Fibroblast of the aortic adventitia (primary cell): ENCODE measurements at regions not wholly inside any gene's neighbourhood (a gene's known extent, or its start where the extent isn't known, plus 50 kb on each side); places are given as distances from the start of the nearest gene placed in this dataset.

ENCODE experiments used
- DNase-seq: peaks from one replicate; pipeline ENCODE4 v3.0.0-alpha.2; 2010; ENCODE audit warnings: low read depth
- H3K4me3 ChIP-seq: 2 replicates; pipeline ENCODE4 v1.5.1; 2011; ENCODE audit warnings: low read depth, mild to moderate bottlenecking, control low read depth, low read length, moderate library complexity
- CTCF ChIP-seq: IDR thresholded peaks from 2 replicates; pipeline ENCODE4 v1.5.1; 2011; ENCODE audit warnings: mild to moderate bottlenecking, low read length, control low read depth, inconsistent platforms; ENCODE audit not compliant: insufficient read depth

GRCh38 chr7:130935564-130936157 lies 201.7 kb upstream of the KLF14 start:
- no peak overlapping the region for H3K4me3 ChIP-seq
- no peak for TF ChIP-seq CTCF
- DNase-seq, result no peak

DNA sequence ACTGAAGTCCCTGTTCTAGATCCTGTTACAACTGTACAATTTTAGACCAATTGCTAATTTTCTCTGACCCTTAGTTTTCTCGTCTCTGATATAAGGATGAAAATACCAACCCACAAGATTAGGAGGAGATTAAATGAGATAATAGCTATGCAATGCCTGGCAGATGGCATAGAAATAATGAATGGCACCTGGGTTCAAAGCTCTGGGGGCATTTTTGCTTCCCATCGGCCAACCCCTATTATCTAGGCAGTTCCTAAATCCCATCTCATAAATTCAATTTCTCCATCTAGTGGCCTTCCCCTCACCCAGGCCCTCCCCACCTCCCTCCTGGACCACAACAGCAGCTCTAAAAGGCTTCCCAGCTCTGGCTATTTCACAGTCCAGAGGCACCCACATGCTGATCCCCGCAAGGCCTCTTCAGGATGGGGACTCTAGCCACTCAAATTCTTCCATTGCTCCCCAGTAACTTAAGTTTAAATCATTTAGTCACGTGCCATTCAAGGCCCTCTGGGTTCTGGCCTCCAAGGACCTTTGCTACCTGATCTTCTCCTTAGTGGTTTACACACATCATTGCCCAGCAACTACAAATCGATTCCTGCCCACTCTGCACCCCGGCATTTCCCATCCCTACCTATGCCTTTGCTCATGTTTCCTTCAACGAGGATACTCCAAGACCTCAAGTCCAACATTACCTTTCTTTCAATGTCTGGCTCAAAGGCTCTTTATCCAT lies 202.4 kb upstream of the KLF14 start:
- H3K4me3 ChIP-seq, result no peak overlapping the region
- DNase-seq, result no peak
- no peak for TF ChIP-seq CTCF

- no peak for TF ChIP-seq CTCF
- H3K4me3 ChIP-seq, result no peak overlapping the region
- DNase-seq, result no peak
These were observed 203.0 kb upstream of the KLF14 start for GRCh38 chr7:130937016-130937415.

DNA sequence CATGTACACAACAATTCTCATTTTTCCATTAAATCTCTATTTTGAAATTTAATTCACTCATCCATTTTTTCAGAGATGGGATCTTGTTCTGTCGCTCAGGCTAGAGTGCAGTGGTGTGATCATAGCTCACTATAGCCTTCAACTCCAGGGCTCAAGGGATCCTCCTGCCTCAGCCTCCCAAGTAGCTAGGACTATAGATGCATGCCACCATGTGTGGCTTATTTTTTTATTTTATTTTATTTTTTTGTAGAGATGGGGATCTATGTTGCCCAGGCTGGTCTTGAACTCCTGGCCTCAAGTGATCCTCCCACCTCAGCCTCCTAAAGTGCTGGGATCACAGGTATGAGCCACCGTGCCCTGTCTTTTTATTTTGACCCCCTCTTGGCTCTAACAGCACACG lies 203.8 kb upstream of the KLF14 start:
- no peak overlapping the region for H3K4me3 ChIP-seq

GRCh38 chr7:130938661-130939060 lies 204.7 kb upstream of the KLF14 start:
- no peak for TF ChIP-seq CTCF
- H3K4me3 ChIP-seq, result no peak overlapping the region
- DNase-seq, result no peak

More for the DNA sequence above, 203.8 kb upstream of the KLF14 start:
- no peak for TF ChIP-seq CTCF
- no peak for DNase-seq

GRCh38 chr7:130939321-130940095 lies 205.5 kb upstream of the KLF14 start:
- peak; percentile 53 for DNase-seq
- H3K4me3 ChIP-seq, result peak overlapping the region; percentile 46

More at GRCh38 chr7:130939321-130940095, 205.5 kb upstream of the KLF14 start:
- TF ChIP-seq CTCF, result no peak
